NCI-H2107 (cell line): ENCODE measurements at regions not wholly inside any gene's neighbourhood (a gene's known extent, or its start where the extent isn't known, plus 50 kb on each side); places are given as distances from the start of the nearest gene placed in this dataset.
"Not testable (repeated sequence)": the region's sequence is repeated elsewhere in the genome, so short reads cannot be mapped to it uniquely, and the experiment has no call there.

ENCODE experiments used
- DNase-seq: peaks from one replicate; lab custom pipeline; 2025; lab: John Stamatoyannopoulos, UW

DNA sequence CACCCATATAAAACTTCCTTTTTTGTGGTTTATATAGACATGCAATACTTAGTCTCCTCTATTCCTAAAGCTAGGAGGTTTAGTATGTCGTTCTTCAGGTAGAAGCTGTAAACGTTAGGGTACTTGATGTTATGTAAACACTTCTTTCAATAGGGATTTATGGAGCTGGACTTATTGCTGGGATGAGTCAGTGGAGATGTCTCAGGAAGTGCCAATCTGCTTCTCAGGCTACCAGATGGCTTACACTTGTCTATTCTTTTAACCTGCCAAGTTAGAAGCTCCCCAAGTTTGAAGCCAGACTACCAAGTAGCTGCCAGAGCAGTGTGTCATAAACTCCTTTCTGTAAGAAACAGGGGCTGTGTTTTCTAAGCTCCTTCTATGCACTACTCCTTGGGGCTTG, 756.5 kb upstream of the LRRTM1 start:
- DNase-seq = no peak

DNA sequence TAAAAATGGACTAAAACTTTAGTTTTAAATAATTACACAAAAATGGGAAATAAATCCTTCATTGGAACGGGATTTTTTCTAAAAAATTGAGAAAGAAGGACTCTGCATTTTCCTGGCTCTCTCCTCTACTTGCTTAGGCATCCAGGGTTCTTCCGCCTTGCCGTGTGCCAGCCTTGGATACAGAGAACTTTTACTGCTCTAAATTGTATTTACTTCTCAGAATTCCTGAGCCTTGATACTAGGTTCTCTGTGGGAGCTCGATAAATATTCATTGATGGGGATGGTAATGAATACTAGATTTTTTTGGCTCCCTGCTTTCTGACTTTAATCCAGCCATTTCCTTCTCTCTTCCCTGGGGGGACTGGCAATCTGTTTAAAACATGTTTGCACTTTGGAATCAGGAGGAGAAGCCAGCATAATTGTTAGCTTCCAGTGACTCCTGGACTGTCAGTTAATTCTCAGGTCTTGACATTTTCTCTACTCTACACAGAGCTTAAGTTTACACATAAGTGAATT, 746.1 kb upstream of the LRRTM1 start:
- no peak for DNase-seq

DNA sequence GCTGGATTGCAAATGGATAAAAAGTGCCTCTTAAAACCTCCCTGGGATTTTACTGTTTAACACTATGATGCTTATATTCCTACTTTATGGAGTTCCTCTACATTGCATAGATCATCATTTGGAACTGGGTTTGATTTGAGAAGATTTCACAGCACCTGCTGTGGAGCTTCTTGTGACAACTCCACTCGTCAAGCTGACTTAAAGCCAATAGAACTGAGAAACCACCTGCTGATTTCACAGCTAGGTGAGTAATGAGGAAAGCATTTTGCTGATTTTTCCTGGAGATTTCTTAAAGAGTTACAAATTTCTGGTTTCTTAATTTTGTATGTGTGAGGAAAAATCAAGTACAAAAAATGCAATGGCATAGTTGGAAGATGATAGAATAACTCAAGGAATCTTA, 739.1 kb upstream of the LRRTM1 start:
- no peak for DNase-seq

DNA sequence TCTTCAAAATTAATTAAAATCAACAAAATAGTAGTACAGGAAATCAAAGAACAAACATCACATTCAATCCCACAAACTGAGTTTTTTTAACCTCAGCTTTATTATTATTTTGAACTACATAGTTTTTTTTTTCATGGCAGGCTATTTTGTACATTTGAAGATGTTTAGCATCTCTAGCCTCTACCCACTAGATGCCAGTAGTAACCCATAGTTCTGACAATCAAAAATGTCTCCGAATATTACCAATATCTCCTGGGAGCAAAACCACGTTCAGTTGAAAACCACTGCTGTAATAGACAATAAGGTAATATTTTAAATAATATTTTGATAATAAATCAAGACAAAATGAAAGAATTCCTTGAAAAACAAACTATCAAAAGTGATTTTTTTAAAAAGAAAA, 702.6 kb upstream of the LRRTM1 start:
- no peak for DNase-seq

DNA sequence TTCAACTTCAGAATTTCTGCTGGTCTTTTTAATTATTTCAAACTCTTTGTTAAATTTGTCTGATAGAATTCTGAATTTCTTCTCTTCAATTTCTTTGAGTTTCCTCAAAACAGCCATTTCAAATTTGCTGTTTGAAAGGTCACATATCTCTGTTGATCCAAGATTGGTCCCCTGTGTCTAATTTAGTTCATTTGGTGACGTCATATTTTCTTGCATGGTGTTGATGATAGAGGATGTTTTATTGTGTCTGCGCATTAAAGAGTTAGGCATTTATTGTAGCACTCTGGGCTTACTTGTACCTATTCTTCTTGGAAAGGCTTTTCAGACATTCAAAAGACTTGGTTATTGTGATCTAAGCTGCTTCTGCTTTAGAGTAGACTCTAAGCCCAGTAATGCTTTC, 698.4 kb upstream of the LRRTM1 start:
- no peak for DNase-seq

DNA sequence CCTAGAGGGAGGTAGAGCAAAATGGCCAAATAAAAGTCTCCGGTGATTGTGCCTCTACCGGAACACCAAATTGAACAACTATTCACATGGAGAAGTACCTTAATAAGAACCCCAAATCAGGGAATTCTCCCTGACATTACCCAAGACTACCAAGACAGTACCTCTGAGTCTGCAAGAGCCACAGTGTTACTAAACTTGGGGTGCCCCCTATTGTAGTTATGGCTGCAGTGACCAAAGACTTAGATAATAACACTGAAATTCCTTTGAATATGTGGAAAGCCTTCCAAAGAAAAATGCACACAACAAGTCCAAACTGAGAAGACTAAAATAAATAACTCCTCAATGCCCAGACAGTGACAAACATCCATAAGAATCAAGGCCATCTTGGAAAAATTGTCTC, 682.9 kb upstream of the LRRTM1 start:
- DNase-seq = no peak

DNA sequence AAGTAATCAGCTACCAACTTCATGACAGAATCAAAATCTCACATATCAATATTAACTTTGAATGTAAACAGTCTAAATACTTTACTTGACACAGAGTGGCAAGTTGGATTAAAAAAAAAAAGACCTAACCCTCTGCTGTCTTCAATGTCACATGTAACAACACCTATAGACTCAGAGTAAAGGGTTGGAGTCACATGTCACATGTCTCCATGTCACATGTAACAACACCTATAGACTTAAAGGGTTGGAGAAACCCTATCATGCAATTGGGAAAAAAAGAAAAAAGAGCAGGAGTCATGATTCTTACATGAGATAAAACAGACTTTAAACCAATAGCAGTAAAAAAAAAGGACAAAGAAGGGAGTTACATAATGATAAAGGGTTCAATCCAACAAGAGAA, 665.3 kb upstream of the LRRTM1 start:
- DNase-seq = no peak

DNA sequence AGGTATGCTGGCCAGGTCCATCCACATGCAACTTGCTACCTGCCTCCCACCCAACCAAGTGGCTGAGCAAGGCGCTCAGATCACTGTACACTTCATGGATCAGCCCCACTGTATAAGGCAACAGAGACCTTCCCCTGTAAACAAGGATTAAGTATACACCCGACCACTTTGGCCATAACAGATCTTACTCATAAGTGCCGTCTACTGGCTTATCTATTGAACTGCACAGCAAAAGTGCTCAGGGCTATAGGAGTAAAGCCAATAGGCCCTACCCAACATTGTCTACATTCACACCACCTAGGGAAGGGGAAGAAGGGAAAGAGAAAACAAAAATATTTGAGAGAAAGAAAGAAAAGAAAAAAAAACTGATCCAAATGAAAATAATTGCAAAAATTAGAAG, 663.9 kb upstream of the LRRTM1 start:
- DNase-seq = no peak

DNA sequence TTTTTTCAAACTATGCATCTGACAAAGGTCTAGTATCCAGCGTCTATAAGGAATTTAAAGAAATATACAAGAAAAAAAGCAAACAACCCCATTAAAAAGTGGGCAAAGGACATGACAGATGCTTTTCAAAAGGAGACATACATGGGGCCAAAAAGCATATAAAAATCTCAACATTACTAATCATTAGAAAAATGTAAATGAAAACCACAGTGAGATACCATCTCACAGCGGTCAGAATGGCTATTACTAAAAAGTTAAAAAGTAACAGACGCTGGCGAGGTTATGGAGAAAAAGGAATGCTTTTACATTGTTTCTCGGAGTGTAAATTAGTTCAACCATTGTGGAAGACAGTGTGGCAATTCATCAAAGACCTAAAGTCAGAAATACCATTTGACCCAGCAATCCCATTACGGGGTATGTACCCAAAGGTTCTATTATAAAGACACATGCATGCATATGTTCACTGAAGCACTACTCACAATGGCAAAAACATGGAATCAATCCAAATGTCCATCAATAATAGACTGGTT, 643.1 kb upstream of the LRRTM1 start:
- no peak for DNase-seq

DNA sequence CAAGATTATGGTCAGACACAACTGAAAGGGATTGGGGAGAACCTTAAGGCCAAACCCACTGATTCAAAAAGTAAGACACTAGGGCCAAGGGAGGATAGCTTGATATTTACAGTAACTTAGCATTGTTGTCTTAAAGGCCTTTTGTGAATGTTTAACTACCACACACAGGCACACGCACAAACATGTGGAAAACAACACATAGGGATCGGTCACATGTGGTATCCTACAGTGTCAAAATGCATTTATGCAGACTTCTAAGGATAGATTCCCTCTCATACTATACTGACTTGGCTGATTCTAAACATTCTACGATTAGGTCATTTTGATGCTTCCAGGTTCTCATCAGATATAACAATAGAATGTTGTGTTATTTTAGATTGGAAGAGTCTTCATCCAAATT, 638.9 kb upstream of the LRRTM1 start:
- DNase-seq = no peak

DNA sequence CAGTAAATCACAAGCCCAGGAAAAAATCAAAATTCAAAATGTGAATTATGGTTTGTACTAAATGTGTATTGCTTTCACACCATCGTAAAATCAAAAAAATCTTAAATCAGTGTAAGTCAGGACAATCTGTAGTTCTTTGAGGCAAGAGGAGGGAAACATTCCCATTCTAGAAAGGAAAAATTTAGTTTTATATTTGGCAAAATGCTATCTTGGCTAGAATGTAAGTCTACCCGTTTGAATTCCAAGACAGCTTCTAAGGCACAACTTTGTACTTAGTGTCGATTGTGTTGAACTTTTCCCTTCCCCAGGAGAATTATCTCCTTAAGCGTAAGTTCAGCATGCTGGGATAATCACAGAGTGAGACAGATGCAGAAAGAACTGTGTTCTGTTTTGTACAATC, 638.2 kb upstream of the LRRTM1 start:
- DNase-seq = no peak

DNA sequence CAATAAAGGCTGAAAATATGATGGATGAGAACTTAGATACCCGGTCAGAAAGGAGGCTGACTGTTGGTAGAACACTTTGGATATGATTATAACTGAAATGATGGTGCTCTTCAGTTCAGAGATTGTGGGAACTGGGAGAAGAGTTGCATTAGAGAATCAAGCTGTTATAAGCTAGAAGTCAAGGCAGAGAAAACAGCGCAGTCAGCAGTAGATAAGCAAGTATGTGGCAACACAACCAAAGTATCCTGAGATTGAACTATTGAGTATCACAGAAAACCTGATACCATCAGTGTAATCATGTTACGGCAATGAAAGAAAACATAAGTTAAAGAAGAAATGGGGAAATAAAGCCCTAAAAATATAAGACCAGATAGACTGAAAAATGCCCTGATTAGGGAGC, 633.9 kb upstream of the LRRTM1 start:
- DNase-seq = no peak

DNA sequence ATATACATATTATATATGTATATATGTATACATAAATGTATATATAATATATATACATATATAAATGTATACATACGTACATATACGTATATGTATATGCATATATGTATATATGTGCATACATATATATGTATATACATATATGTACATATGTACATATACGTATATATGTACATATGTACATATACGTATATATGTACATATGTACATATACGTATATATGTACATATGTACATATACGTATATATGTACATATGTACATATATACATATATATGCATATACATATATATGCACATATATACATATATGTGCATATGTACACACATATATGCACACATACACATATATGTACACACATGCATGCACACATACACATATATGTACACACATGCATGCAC, 627.3 kb upstream of the LRRTM1 start:
- not testable (repeated sequence) for DNase-seq

DNA sequence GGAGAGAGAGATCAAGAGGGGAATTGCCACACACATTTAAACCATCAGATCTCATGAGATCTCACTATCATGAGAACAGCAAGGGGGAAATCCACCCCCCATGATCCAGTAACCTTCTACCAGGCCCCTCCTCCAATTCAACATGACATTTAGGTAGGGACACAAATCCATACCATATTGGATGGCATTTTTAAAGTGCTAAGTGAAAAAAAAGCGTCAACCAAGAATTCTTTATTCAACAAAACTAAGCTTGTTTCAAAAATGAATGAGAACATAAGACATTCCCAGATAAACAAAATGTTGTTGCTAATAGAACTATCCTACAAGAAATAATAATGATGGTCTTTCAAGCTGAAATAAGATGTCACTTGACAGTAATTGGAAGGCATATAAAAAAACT, 626.2 kb upstream of the LRRTM1 start:
- no peak for DNase-seq

DNA sequence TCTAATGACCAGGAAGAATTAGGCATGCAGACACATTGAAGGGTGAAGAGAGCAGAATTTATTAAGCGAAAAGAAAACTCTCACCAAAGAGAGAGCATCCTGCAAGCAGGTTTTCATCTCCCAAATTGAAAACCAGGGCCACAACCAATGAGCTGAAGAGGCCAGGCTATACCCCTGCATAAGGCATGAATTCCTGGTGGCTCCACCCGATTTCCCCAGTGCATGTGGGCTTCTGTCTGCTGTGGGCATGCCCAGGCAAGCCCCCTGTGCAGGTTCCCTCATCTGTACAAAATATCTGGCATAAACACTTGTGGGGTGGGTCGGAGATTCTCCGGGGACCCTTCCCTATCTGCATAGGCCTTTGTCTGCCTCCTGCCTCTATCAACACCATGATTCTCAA, 621.6 kb upstream of the LRRTM1 start:
- DNase-seq = no peak

DNA sequence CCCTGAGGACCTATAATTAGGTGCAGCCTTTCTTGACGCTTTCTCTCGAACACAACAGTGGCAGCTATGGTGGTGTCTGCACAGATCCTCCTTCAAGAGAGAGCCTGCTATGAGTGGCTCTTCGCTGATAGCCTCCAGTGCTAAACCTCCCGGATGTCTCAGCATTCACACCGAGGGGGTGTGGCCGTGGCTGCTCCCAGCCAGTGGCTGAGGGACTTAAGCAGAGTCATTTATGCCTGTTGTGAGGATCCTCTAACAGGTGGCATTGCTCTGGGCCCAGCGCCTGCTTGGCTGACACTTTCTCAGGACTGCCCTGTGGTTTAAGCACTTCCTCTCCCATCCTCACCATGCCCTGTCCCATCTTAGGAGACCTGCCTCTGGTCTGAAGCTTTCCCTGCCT, 592.0 kb upstream of the LRRTM1 start:
- DNase-seq = no peak

DNA sequence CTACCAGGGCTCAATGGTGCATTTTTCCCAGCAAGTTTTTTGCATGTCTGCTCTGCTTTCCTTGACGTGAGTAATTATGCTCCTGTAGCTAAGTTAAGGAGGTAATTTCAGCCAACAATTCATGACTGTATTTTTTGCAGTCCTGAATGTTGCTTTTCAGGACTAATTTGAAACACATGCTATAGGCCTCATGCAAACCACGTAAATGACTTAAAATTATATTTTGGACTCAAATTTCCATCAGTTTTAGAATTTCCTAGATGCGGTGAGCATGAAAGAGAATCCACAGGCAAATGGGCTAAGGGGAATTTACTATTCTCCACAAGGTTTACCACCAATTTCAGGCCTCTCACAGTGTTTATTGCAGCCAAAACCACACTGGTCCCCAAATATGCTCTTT, 589.9 kb upstream of the LRRTM1 start:
- DNase-seq = no peak

DNA sequence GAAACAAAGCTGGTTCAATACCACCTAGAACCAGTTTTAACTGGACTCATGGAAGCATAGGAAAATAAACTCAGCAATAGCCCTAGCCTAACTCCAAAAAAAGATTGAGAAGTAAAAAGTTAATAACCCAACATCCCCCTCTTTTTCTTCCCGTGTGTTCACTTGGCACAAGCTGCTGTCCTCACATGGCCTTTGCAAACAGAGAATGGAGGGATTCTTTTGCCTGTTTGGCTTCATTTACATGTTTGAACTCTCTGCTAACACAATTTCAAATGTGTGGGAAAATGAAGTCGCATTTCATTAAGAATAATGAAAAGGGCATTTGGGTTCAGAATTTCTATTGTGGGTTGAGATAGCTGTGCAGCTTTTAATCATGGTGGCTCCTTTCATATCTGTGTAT, 589.2 kb upstream of the LRRTM1 start:
- no peak for DNase-seq

DNA sequence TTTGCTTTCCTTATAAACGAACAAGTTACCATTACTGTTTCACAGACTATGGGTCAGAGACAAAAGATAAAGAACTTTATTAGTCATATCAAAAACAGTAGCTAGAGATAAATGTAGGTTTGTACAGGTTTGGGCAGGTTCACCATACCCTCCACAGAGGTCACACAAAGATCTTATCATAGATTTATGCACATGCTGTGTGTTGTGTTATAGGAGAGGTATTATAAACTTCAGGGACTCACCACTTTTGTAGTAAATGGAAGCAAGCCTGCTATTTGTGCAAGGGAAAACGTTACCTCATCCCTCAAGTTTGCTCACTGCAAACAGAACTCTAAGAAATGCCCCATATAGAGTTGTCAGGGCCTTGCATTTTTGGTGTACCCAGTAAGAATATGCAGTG, 584.5 kb upstream of the LRRTM1 start:
- DNase-seq = no peak

DNA sequence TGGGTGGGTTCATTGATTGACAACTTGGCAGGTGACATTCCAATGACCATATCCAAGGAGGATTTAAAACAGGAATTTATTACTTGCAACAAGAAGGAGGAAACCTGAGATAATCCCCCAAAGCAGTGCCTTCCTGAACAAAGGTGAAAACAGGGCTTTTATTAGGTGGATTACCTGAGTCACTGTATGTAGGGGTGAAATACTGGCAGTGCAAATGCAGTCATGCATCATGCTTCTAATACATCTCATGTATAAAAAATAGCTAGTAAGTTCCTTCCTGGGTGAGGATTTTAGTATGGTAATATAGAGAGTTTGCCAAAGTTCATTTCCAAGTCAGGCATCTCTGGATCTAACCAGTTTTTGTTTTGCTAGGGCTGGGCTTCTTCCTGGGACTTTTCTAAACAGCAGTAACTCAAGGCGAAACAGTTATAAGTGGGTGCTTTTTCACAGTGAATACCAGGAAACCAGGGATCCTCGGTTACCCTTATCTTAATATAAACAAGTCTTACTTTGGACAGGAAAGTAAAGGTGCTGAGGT, 583.4 kb upstream of the LRRTM1 start:
- no peak for DNase-seq

DNA sequence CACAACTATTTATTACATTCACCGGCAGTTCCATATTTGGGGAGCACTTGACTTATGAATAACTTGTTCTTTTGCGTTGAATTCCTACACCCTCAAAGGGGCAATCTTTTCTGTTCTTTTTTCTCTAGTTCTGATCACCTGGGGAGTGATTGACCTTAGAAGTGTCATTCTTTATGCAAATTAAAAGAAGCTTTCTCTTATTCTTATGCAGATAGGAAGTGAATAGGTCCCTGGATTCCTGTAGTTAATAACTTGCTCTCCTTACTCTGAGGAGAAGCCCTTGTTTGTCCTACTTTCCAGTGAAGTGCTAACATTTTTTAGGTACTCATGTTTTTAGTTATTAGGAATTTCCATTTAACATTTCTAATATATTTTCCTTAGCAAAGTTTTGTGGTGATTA, 569.8 kb upstream of the LRRTM1 start:
- no peak for DNase-seq

DNA sequence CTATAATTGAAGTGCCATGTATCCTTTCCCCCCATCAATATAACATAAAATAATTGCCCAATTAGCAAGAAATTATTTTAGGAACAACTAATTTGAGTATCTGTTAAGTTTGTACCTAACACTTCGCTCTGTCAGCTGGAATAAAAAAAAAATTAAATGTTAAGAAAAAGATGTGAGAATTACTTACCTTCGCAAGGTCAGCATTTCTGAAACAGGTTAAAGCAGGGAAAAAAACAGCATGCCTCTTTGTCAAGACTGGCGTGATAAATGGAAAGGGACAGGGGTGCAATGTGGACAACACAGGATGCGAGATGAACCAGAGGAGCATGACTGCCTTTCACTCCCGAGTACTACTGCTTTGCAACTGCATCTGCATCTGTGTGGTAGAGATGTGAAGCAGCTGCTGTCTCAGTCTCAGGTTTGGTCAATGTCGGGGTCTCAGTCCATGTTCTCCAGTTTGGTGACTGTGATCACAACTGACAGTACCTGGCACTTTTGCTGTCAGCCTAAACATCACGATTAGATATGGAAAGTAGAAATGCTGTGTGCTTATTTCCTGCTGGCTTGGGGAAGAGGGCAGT, 565.4 kb upstream of the LRRTM1 start:
- no peak for DNase-seq

DNA sequence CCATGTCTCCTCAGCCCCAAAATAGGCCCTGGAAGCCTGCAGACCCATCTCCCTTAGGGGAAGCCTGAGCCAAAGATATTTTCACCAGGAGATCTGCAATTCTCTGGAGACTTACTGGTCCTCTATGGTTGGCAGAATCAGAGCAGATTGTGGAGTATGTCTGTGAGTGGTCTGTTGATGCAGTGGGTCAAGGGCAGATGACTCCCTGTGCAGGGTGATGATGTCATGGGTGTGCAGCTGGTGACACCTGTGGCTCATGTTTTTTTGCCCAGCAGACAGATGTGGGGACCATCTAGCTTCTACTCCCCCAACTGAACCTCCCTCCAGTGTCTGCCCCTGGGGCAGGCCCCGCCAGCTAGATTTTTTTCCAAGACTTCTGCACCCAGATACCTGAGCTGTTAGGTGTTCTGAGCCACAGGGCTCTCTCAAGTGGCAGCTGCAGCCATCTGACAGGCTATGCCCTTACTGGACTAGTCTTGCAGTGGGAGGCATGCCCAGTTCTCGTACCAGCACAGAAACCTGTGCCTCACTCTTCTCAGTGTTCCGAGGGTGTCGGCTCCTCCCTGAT, 558.7 kb upstream of the LRRTM1 start:
- DNase-seq = no peak

DNA sequence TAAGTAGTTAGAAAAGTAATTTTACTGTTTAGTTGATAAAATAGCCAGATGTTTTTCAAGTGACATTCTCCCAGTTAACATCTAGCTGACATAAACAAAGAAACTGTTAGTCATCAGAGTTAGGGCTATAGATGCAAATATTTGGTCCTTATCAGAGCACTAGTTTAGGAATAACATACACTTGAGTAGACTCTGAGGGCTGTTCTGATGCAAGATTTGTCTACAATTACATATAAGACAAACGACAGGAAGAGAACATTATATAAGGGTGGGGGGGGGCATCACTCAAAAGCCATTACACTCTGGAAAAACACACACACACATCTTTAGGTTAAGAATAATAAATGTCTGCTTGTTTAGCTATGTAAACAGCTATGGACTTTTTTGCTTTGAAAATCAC, 554.4 kb upstream of the LRRTM1 start:
- DNase-seq = no peak
